PC-9 (cell line): ENCODE measurements at regions not wholly inside any gene's neighbourhood (a gene's known extent, or its start where the extent isn't known, plus 50 kb on each side); places are given as distances from the start of the nearest gene placed in this dataset.

ENCODE experiments used
- BruUV-seq: library from RNA; stranded (reverse); fragments of 400-500 nt; replicated peaks from 2 replicates; lab custom pipeline; 2021; lab: Mats Ljungman, UMichigan
- CTCF ChIA-PET: fragments of 300-600 bp; sonication (Branson Sonifier 250); formaldehyde crosslinking; loops from one replicate; lab custom pipeline; 2022; ENCODE audit warnings: antibody characterized with exemption; lab: Charles Lee
- POLR2A ChIA-PET: fragments of 300-600 bp; sonication (Branson Sonifier 250); formaldehyde crosslinking; loops from one replicate; lab custom pipeline; 2022; ENCODE audit warnings: antibody characterized with exemption; ENCODE audit not compliant: unreplicated experiment; lab: Charles Lee
- DNase-seq, 2 experiments: peaks; one replicate each; pipeline versions ENCODE4 v3.0.0 to v3.0.0-alpha.2; 2015 to 2022; ENCODE audit warnings: mixed read lengths in 1 of 2
- H2AFZ ChIP-seq: fragments of 200-600 bp; sonication (generic); 2 replicates; pipeline ENCODE4 v1.8.1; 2017; ENCODE audit warnings: antibody characterized with exemption
- H3F3A ChIP-seq: fragments of 200-600 bp; sonication (generic); 2 replicates; pipeline ENCODE4 v1.8.1; 2017; ENCODE audit warnings: antibody characterized with exemption, mild to moderate bottlenecking, low read depth; ENCODE audit not compliant: insufficient read depth
- H3K27ac ChIP-seq: fragments of 200-600 bp; sonication (generic); 2 replicates; pipeline ENCODE4 v1.6.1; 2016; ENCODE audit warnings: mixed run types
- H3K27me3 ChIP-seq: fragments of 200-600 bp; sonication (generic); 2 replicates; pipeline ENCODE4 v1.6.1; 2016; ENCODE audit warnings: low read depth, mixed run types; ENCODE audit not compliant: insufficient read depth
- H3K36me3 ChIP-seq: fragments of 200-600 bp; sonication (generic); 2 replicates; pipeline ENCODE4 v1.6.1; 2016; ENCODE audit warnings: low read depth, mixed run types
- H3K4me1 ChIP-seq: fragments of 200-600 bp; sonication (generic); replicated peaks from 2 replicates; pipeline ENCODE4 v1.6.1; 2016; ENCODE audit warnings: mixed run types; ENCODE audit not compliant: insufficient read depth
- H3K4me2 ChIP-seq: fragments of 200-600 bp; sonication (generic); 2 replicates; pipeline ENCODE4 v1.6.1; 2017; ENCODE audit warnings: mixed run types
- H3K4me3 ChIP-seq: fragments of 200-600 bp; sonication (generic); 2 replicates; pipeline ENCODE4 v1.6.1; 2016; ENCODE audit warnings: mixed run types
- H3K79me2 ChIP-seq: fragments of 200-600 bp; sonication (generic); 2 replicates; pipeline ENCODE4 v1.6.1; 2017; ENCODE audit warnings: low read depth, mixed run types
- H3K9me2 ChIP-seq: fragments of 200-600 bp; sonication (generic); 2 replicates; pipeline ENCODE4 v1.8.1; 2017; ENCODE audit warnings: mild to moderate bottlenecking; ENCODE audit not compliant: insufficient read depth
- H3K9me3 ChIP-seq: fragments of 200-600 bp; sonication (generic); 2 replicates; pipeline ENCODE4 v1.8.1; 2016; ENCODE audit warnings: low read depth; ENCODE audit not compliant: insufficient read depth
- H4K20me1 ChIP-seq: fragments of 200-600 bp; sonication (generic); 2 replicates; pipeline ENCODE4 v1.8.1; 2017; ENCODE audit not compliant: insufficient read depth
- CTCF ChIP-seq: fragments of 200-600 bp; sonication (generic); conservative IDR thresholded peaks from 2 replicates; pipeline ENCODE4 v1.6.1; 2017; ENCODE audit warnings: mixed run types, antibody characterized with exemption, mild to moderate bottlenecking, moderate library complexity
- EZH2 ChIP-seq: fragments of 200-600 bp; sonication (generic); IDR thresholded peaks from 2 replicates; pipeline ENCODE4 v1.8.0; 2017; ENCODE audit warnings: antibody characterized with exemption, low read depth
- intact Hi-C: fragments of 100-400 bp; cut with micrococcal nuclease; formaldehyde crosslinking; loops from one replicate; pipeline ENCODE4 v1.10.0; 2022; ENCODE audit not compliant: unreplicated experiment

GRCh38 chr11:112599856-112600533, 339.3 kb upstream of the PLET1 start:
- Histone ChIP-seq H4K20me1 (no peaks in the 10 kb centered on the region), H3K9me3 (no peaks in the 10 kb centered on the region), H3F3A (no peaks in the 10 kb centered on the region), H3K79me2 (no peaks in the 10 kb centered on the region), H3K4me3 (no peak overlapping the region), H3K36me3 (no peaks in the 10 kb centered on the region), H3K9me2 (no peaks in the 10 kb centered on the region), H3K4me2 (no peak overlapping the region), H3K27me3 (no peaks in the 10 kb centered on the region), H3K27ac (no peak overlapping the region), H2AFZ (no peak overlapping the region), H3K4me1 (no peaks in the 10 kb centered on the region)
- TF ChIP-seq EZH2 (no peak), CTCF (no peak)
- CTCF ChIA-PET, result no interaction called here
- no TSS peak for BruUV-seq
- no peak for DNase-seq
- intact Hi-C loops, result no loop called here
- POLR2A ChIA-PET, result no interaction called here

GRCh38 chr11:112605093-112605666, 344.5 kb upstream of the PLET1 start:
- H3F3A ChIP-seq, result no peaks in the 10 kb centered on the region
- H3K4me1 ChIP-seq, result no peaks in the 10 kb centered on the region
- no peak overlapping the region for H3K4me2 ChIP-seq
- no peak overlapping the region for H2AFZ ChIP-seq
- TF ChIP-seq CTCF (no peak), EZH2 (no peak)
- H3K9me3 ChIP-seq, result no peaks in the 10 kb centered on the region
- ChIA-PET CTCF (no interaction called here), POLR2A (interaction anchor here (0.6 kb wide), 1 partner anchor 935 kb away, joined by 6 read pairs; no protein-coding TSS in a partner anchor)
- no peaks in the 10 kb centered on the region for H4K20me1 ChIP-seq
- intact Hi-C loops, result no loop called here
- no peaks in the 10 kb centered on the region for H3K79me2 ChIP-seq
- no peak overlapping the region for H3K4me3 ChIP-seq
- H3K27me3 ChIP-seq, result no peaks in the 10 kb centered on the region
- H3K9me2 ChIP-seq, result no peaks in the 10 kb centered on the region
- DNase-seq, result no peak
- H3K36me3 ChIP-seq, result no peaks in the 10 kb centered on the region
- H3K27ac ChIP-seq, result no peak overlapping the region
- no TSS peak for BruUV-seq

- H3K4me2 ChIP-seq, result no peak overlapping the region
- ChIA-PET CTCF (no interaction called here), POLR2A (no interaction called here)
- intact Hi-C loops, result no loop called here
- H2AFZ ChIP-seq, result no peak overlapping the region
- BruUV-seq, result no TSS peak
- no peaks in the 10 kb centered on the region for H3K27me3 ChIP-seq
- no peaks in the 10 kb centered on the region for H3K36me3 ChIP-seq
- no peaks in the 10 kb centered on the region for H3K9me3 ChIP-seq
- H3K4me1 ChIP-seq, result no peaks in the 10 kb centered on the region
- no peak overlapping the region for H3K27ac ChIP-seq
- H3F3A ChIP-seq, result no peaks in the 10 kb centered on the region
- H4K20me1 ChIP-seq, result no peaks in the 10 kb centered on the region
- no peak overlapping the region for H3K4me3 ChIP-seq
- no peaks in the 10 kb centered on the region for H3K9me2 ChIP-seq
- no peaks in the 10 kb centered on the region for H3K79me2 ChIP-seq
- TF ChIP-seq EZH2, result no peak
- TF ChIP-seq CTCF, result no peak
- DNase-seq, result no peak
Measured at GRCh38 chr11:112606656-112607055, 346.0 kb upstream of the PLET1 start.
